Nephron (organoid): ENCODE measurements at regions not wholly inside any gene's neighbourhood (a gene's known extent, or its start where the extent isn't known, plus 50 kb on each side); places are given as distances from the start of the nearest gene placed in this dataset.

Source experiments
- H3K27ac Mint-ChIP-seq, 3 experiments: 2 replicates each; pipeline ENCODE4 v1.8.0; 2020; ENCODE audit warnings: mixed read lengths in 3 of 3, mild to moderate bottlenecking in 2 of 3, moderate library complexity in 1 of 3
- H3K27me3 Mint-ChIP-seq: 2 replicates; pipeline ENCODE4 v1.8.0; 2021; ENCODE audit warnings: low read depth, mild to moderate bottlenecking, moderate library complexity, mixed read lengths
- H3K36me3 Mint-ChIP-seq: 2 replicates; pipeline ENCODE4 v1.8.0; 2020; ENCODE audit warnings: low read depth, mixed read lengths
- H3K4me1 Mint-ChIP-seq: 2 replicates; pipeline ENCODE4 v1.8.0; 2020; ENCODE audit warnings: mixed read lengths
- H3K4me3 Mint-ChIP-seq, 3 experiments: 2 replicates each; pipeline ENCODE4 v1.8.0; 2020; ENCODE audit warnings: mild to moderate bottlenecking in 3 of 3, mixed read lengths in 3 of 3, moderate library complexity in 2 of 3
- H3K9me3 Mint-ChIP-seq: 2 replicates; pipeline ENCODE4 v1.8.0; 2020; ENCODE audit warnings: mixed read lengths
- CTCF ChIP-seq, 3 experiments: fragments of 200-600 bp; sonication (generic); IDR thresholded peaks; one replicate each; pipeline ENCODE4 v1.5.0; 2021; ENCODE audit warnings: antibody characterized with exemption in 3 of 3; ENCODE audit not compliant: unreplicated experiment in 3 of 3

- no peaks in the 10 kb centered on the region for H3K36me3 Mint-ChIP-seq
- no peak overlapping the region for H3K27ac Mint-ChIP-seq
- no peak overlapping the region for H3K4me3 Mint-ChIP-seq
Observed at GRCh38 chr1:238119861-238120260, 229.1 kb upstream of the ZP4 start.

GRCh38 chr1:238119060-238119459 lies 228.3 kb upstream of the ZP4 start:
- no peaks in the 10 kb centered on the region for H3K36me3 Mint-ChIP-seq
- H3K27ac Mint-ChIP-seq, result no peak overlapping the region
- TF ChIP-seq CTCF (IDR thresholded peaks at IDR 0.05; ENCODE audit: unreplicated experiment in 3 of 3), result no peak
- H3K27me3 Mint-ChIP-seq, result no peaks in the 10 kb centered on the region
- no peaks in the 10 kb centered on the region for H3K4me1 Mint-ChIP-seq
- H3K4me3 Mint-ChIP-seq, result no peak overlapping the region
- H3K9me3 Mint-ChIP-seq, result no peaks in the 10 kb centered on the region

More at GRCh38 chr1:238119861-238120260, 229.1 kb upstream of the ZP4 start:
- TF ChIP-seq CTCF (IDR thresholded peaks at IDR 0.05; ENCODE audit: unreplicated experiment in 3 of 3), result no peak
- H3K27me3 Mint-ChIP-seq, result no peaks in the 10 kb centered on the region
- no peaks in the 10 kb centered on the region for H3K9me3 Mint-ChIP-seq
- no peaks in the 10 kb centered on the region for H3K4me1 Mint-ChIP-seq

- Mint-ChIP-seq H3K27me3 (no peaks in the 10 kb centered on the region), H3K36me3 (no peaks in the 10 kb centered on the region), H3K4me3 (no peak overlapping the region), H3K9me3 (no peaks in the 10 kb centered on the region), H3K4me1 (no peaks in the 10 kb centered on the region), H3K27ac (no peak overlapping the region)
- no peak for TF ChIP-seq CTCF (IDR thresholded peaks at IDR 0.05; ENCODE audit: unreplicated experiment in 3 of 3)
Observed at GRCh38 chr1:238115852-238116251, 225.1 kb upstream of the ZP4 start.

GRCh38 chr1:238112952-238113621 lies 222.4 kb upstream of the ZP4 start:
- no peak overlapping the region for H3K27ac Mint-ChIP-seq
- no peak overlapping the region for H3K4me3 Mint-ChIP-seq
- no peaks in the 10 kb centered on the region for H3K36me3 Mint-ChIP-seq
- no peaks in the 10 kb centered on the region for H3K4me1 Mint-ChIP-seq
- TF ChIP-seq CTCF (IDR thresholded peaks at IDR 0.05; ENCODE audit: unreplicated experiment in 3 of 3), result no peak
- H3K9me3 Mint-ChIP-seq, result no peaks in the 10 kb centered on the region
- no peaks in the 10 kb centered on the region for H3K27me3 Mint-ChIP-seq

GRCh38 chr1:238111516-238111915 lies 220.8 kb upstream of the ZP4 start:
- no peak for TF ChIP-seq CTCF (IDR thresholded peaks at IDR 0.05; ENCODE audit: unreplicated experiment in 3 of 3)
- Mint-ChIP-seq H3K27me3 (no peaks in the 10 kb centered on the region), H3K9me3 (no peaks in the 10 kb centered on the region), H3K4me3 (no peak overlapping the region), H3K4me1 (no peaks in the 10 kb centered on the region), H3K36me3 (no peaks in the 10 kb centered on the region), H3K27ac (no peak overlapping the region)

- no peaks in the 10 kb centered on the region for H3K4me1 Mint-ChIP-seq
- no peaks in the 10 kb centered on the region for H3K27me3 Mint-ChIP-seq
- H3K9me3 Mint-ChIP-seq, result no peaks in the 10 kb centered on the region
- H3K27ac Mint-ChIP-seq, result no peak overlapping the region
- H3K4me3 Mint-ChIP-seq, result no peak overlapping the region
- H3K36me3 Mint-ChIP-seq, result no peaks in the 10 kb centered on the region
- no peak for TF ChIP-seq CTCF (IDR thresholded peaks at IDR 0.05; ENCODE audit: unreplicated experiment in 3 of 3)
Observed at GRCh38 chr1:238111081-238111480, 220.4 kb upstream of the ZP4 start.
